ENCODE measurements at regions not wholly inside any gene's neighbourhood (a gene's known extent, or its start where the extent isn't known, plus 50 kb on each side); places are given as distances from the start of the nearest gene placed in this dataset.

DNA sequence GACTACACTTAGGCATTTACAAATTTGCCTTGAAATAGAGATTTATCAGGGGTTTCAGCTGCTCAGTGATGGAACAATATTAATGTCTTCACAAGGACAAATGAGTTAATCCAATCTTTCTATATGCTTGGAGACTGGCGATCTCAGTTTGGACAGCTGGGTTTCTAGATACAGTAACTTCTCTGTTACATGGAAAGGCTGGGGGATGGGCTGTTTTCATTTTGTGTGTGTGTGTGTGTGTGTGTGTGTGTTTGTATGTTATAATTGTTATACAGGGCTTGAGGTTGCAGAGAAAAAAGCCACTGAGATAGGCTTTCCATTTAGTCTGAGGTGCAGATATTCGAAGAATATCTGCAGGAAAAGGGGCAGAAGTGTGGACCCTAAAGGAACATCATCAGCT is 359.3 kb upstream of the SALL1 start:
- Histone ChIP-seq H3K9me3 (peaks cover 0 to 10% of the 10 kb centered on the region in 2 donors), H3K27ac (no peak overlapping the region), H3K27me3 (no peaks in the 10 kb centered on the region), H3K36me3 (no peaks in the 10 kb centered on the region), H3K4me3 (no peak overlapping the region), H3K4me1 (no peaks in the 10 kb centered on the region)
- intact Hi-C loops (cut with DNase I) = no loop called here
- TF ChIP-seq, protein P1, sequence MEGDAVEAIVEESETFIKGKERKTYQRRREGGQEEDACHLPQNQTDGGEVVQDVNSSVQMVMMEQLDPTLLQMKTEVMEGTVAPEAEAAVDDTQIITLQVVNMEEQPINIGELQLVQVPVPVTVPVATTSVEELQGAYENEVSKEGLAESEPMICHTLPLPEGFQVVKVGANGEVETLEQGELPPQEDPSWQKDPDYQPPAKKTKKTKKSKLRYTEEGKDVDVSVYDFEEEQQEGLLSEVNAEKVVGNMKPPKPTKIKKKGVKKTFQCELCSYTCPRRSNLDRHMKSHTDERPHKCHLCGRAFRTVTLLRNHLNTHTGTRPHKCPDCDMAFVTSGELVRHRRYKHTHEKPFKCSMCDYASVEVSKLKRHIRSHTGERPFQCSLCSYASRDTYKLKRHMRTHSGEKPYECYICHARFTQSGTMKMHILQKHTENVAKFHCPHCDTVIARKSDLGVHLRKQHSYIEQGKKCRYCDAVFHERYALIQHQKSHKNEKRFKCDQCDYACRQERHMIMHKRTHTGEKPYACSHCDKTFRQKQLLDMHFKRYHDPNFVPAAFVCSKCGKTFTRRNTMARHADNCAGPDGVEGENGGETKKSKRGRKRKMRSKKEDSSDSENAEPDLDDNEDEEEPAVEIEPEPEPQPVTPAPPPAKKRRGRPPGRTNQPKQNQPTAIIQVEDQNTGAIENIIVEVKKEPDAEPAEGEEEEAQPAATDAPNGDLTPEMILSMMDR (IDR thresholded peaks at IDR 0.05) = no peak
- DNase-seq (no peak), ATAC-seq (no peak)

DNA sequence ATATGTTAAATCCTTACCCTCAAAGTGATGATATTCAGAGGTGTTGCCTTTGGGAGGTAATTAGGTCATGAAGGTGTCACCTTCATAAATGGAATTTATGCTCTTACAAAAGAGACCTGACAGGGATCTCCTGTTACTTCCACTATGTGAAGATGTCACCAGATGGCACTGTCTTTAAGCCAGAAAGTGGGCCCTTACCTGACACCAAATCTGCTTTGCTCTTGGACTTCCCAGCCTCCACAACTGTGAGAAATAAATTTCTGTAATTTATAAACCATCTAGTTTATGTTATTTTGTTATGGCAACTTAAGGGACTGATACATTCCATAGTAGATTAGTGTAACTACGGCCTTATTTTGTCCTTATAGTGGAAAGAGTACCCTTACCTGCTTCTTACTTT is 358.3 kb upstream of the SALL1 start:
- Histone ChIP-seq H3K27ac (no peak overlapping the region), H3K9me3 (peaks cover 0 to 8% of the 10 kb centered on the region in 2 donors), H3K36me3 (no peaks in the 10 kb centered on the region), H3K27me3 (no peaks in the 10 kb centered on the region), H3K4me3 (no peak overlapping the region), H3K4me1 (no peaks in the 10 kb centered on the region)
- TF ChIP-seq, protein P1 (IDR thresholded peaks at IDR 0.05) = no peak
- DNase-seq (no peak), ATAC-seq (no peak)
- intact Hi-C loops (cut with DNase I) = no loop called here

DNA sequence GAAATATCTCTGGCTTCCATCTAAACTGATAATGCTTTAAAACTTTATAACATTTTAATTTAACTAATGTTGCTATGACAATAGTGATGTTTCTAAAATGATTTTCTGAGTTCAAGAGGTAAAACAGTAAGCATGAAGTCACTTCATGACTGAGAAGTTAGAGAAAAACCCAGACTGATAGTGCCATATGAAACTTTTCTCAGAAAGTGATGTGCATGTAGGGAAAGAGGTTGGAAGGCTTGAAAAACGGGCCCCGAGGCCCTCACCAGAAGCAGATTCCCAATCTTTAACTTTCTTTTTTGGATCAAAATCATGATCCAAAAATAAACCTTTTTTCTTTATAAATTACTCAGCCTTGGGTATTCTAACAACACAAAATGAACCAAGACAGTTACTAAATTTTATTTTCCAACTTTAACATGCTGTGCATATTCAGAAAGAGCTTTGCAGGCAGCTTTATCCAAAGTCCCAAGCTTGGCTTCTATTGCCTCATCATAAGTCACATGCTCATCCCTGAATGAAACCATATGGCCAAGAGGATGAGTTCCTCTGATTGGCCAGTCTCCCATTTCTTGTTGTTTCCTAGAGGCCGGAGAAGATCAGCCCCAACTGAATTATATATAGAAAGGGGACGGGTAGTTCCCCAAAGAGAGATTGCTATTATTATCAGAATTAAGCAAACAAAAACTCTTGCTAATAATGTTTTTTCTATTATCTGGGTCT is 357.6 kb upstream of the SALL1 start:
- Histone ChIP-seq H3K9me3 (peaks cover 0 to 8% of the 10 kb centered on the region in 2 donors), H3K27ac (no peak overlapping the region), H3K4me1 (no peaks in the 10 kb centered on the region), H3K36me3 (no peaks in the 10 kb centered on the region), H3K4me3 (no peak overlapping the region), H3K27me3 (no peaks in the 10 kb centered on the region)
- intact Hi-C loops (cut with DNase I) = no loop called here
- TF ChIP-seq, protein P1 (IDR thresholded peaks at IDR 0.05) = no peak
- DNase-seq (peak in 2 of 4 donors; percentile 16 to 45), ATAC-seq (no peak)

DNA sequence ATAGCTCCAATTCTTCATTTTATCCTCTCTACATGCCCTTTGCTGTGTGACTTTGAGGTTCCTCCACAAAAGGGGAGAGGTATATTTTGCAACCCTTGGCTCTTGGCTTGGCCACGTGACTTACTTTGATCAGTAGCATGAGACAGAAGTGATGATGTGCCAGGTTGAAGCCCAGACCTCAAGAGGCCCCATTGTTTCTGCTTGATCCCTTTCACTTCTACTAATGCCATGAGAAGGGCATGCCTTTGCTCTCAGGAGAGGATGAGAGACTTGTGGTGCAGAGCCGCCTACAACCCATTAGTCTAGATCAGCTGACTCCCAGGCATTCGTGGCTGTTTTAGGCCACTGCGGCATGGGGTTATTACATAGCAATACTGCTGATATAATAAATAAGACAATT is 356.2 kb upstream of the SALL1 start:
- Histone ChIP-seq H3K36me3 (no peaks in the 10 kb centered on the region), H3K9me3 (peaks cover 0 to 8% of the 10 kb centered on the region in 2 donors), H3K27ac (no peak overlapping the region), H3K4me3 (no peak overlapping the region), H3K27me3 (no peaks in the 10 kb centered on the region), H3K4me1 (no peaks in the 10 kb centered on the region)
- intact Hi-C loops (cut with DNase I) = no loop called here
- ATAC-seq = no peak
- no peak for DNase-seq
- TF ChIP-seq, protein P1 (IDR thresholded peaks at IDR 0.05) = no peak

DNA sequence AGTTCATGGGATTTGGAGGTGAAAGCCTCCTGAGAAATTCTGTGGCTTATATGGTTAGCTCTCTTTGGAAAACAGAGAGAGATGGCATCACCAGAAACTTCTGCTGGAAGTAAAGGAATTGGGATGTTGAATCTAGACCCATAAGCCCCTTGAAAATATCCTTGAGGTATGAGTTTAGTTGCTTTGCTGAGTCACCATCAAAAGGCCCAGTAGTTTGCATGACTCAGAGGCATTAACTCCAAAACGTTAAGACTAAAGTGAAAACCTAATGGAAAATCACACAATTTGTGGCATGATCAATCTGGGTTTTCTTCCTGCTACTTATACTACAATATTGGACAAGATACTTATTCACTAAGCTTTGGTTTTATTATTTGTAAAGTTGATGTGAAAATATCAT is 349.2 kb upstream of the SALL1 start:
- no peak for ATAC-seq
- H3K27me3 ChIP-seq = no peaks in the 10 kb centered on the region
- intact Hi-C loops (cut with DNase I) = no loop called here
- no peak overlapping the region for H3K4me3 ChIP-seq
- DNase-seq = no peak
- H3K4me1 ChIP-seq = no peaks in the 10 kb centered on the region
- no peaks in the 10 kb centered on the region for H3K36me3 ChIP-seq
- H3K9me3 ChIP-seq = peaks cover 0 to 8% of the 10 kb centered on the region in 2 donors
- TF ChIP-seq, protein P1 (IDR thresholded peaks at IDR 0.05) = no peak
- no peak overlapping the region for H3K27ac ChIP-seq
